HG03025 (cell line): ENCODE measurements at regions not wholly inside any gene's neighbourhood (a gene's known extent, or its start where the extent isn't known, plus 50 kb on each side); places are given as distances from the start of the nearest gene placed in this dataset.
"Not testable (repeated sequence)": the region's sequence is repeated elsewhere in the genome, so short reads cannot be mapped to it uniquely, and the experiment has no call there.

Experiments used
- ATAC-seq: cut with Tn5 transposase; IDR thresholded peaks from one replicate; pipeline ENCODE4 v1.9.1; 2021; ENCODE audit warnings: mild to moderate bottlenecking, moderate library complexity; ENCODE audit not compliant: unreplicated experiment, low FRiP score

DNA sequence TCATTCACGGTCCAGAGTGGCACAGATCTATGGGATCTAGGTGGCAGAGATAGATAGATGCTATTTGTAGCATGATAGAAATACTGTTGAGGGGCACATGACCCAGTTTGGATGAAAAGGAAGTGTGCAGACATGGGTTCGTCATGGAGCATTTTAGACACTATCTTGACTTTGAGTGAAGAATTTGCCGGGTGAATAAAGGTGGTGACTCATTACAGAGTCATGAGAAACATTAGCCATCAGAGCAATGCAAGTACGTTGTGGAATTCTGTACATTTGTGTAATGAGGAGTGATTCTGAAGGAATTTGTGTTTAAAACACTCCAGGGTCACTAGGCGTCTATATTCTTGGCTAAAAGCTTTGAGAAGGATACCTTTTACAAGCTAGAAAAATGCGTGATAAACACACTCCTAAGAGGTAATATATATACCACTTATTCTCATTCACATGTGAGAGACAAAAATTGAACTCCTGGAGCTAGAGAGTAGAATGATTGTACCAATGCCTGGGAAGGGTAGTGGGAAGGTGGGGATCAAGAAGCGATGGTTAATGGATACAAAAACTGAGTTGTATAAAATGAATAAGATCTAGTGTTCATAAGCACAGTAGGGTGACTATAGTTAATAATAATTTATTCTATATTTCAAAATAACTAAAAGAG, 593.7 kb upstream of the LUZP2 start:
- ATAC-seq, result no peak

DNA sequence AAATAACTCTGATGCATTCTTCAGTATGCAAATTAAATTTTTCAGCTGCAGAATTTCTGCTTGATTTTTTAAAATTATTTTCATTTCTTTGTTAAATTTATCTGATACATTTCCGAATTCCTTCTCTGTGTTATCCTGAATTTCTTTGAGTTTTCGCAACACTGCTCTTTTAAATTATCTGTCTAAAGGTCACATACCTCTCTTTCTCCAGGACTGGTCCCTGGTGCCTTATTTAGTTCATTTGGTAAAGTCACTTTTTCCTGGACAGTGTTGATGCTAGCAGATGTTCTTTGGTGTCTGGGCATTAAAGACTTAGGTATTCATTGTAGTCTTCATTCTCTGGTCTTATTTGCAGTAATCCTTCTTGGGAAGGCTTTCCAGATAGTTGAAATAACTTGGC, 577.4 kb upstream of the LUZP2 start:
- ATAC-seq, result no peak

DNA sequence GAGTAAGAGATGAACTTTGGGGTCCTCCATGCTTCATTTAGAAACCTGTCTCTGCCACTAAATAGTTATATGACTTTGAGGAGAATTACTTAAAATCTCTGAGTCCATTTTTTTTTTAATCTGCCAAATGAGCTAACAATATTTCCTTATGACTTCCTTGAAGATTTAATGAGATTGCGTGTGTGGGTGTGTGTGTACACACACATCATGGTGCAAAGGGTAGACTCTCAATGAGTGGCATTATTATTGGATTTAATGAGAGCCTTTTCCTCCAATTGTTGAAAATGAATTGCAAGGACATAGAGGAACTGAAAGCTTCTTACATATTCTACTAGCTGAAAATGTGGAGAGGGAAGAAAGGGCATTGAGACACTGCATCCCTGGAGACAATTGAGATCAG, 573.5 kb upstream of the LUZP2 start:
- ATAC-seq, result no peak

DNA sequence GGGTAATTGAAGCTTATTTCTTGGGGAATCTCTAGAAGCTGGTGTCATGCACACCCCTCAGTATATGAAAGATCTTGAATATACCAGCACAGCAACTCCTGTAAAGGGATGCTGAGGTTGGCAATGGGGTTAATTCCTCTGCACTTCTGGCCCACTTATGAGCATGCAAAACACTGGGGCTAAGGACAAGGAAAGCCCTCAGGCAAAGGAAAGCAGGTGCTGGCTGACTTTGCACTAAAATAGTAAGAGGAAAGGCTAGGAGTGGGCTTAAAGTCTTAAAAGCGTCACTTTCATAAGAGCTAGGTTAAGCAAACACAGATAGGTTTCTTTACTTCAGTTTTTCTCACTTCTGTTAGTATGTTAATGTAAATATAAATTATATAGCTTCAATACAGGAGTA, 572.6 kb upstream of the LUZP2 start:
- no peak for ATAC-seq

DNA sequence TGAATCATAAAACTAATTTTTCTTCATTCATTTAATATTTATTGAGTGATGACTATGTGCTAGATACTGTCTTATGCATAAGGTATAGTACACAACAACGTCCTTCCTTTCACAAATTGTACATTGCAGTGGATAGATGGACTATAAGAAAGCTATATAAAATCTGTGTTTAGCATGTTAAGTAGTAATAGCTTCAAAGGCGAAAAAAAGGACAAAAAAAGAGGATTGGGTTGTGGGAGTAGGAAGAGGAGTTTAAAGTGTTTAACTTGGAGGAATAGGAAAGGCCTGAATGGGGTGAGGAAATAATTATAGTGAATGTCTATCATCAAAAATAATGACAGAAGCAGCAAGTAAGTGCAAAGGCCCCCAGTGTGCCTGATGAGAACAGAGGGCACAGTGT, 565.4 kb upstream of the LUZP2 start:
- no peak for ATAC-seq

- ATAC-seq, result no peak
These were observed 564.4 kb upstream of the LUZP2 start for GRCh38 chr11:23932485-23932898.

- no peak for ATAC-seq
These were observed 563.1 kb upstream of the LUZP2 start for GRCh38 chr11:23933721-23934120.

GRCh38 chr11:23934671-23935270, 562.1 kb upstream of the LUZP2 start:
- not testable (repeated sequence) for ATAC-seq

GRCh38 chr11:23942117-23942815, 554.6 kb upstream of the LUZP2 start:
- not testable (repeated sequence) for ATAC-seq

GRCh38 chr11:23944923-23945322, 551.9 kb upstream of the LUZP2 start:
- no peak for ATAC-seq

DNA sequence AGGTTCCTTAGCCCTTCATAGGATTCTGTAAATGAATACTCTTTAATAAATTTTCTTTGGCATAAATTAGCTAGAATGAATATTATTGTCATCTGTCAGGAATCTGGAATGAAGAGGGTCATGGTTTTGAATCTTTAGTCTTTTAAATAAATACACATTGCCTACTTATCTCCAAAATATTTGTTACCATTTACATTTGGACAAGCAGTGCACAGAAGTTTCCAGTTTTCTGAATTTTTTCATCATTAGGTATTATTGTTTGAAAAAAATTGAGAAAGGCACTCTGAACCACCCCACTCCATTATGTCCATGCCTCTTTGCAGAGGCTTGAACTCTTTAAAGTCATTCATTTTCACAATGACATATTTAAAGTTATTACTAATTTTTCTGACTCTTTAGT, 549.0 kb upstream of the LUZP2 start:
- ATAC-seq, result no peak

GRCh38 chr11:23948851-23949250, 548.0 kb upstream of the LUZP2 start:
- no peak for ATAC-seq

GRCh38 chr11:23953951-23954710, 542.7 kb upstream of the LUZP2 start:
- ATAC-seq, result no peak

- ATAC-seq, result no peak
These were observed 542.1 kb upstream of the LUZP2 start for GRCh38 chr11:23954730-23955129.

DNA sequence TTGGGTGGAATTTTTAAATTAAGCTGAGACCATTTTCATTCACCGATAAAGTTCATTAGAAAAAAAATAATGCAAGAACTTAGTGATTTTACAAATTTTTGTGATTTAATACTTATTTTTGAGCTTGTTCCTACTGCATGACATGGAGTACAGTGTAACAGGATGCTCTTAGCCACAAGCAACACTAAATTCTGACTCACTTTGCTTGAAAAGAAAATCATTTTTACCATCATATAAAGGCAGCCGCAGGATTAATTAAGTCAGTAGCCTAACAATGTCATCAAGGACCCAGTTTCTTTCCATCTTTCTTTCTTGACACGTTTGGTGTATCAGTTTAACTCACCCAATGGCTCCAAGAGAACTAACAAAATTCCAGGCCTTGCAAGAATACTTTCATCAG, 540.3 kb upstream of the LUZP2 start:
- ATAC-seq, result no peak

DNA sequence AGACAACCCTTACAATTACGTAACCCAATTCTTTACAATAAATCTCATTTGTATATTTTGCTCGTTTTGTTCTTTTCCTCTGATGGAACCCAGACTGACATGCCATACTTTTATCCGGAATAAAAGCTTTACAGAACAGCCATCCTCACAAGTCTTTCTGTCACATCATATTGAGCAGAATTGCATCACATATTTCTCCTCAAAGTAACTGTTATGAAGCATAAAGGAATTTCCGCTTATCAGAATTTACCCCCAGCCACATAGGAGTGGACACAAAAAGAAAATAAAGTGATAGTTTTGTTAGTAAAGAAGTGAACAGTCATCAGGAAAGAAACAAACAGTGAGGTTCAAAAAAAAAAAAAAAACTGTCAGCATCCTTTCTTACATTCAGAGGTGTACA, 539.5 kb upstream of the LUZP2 start:
- ATAC-seq, result no peak

DNA sequence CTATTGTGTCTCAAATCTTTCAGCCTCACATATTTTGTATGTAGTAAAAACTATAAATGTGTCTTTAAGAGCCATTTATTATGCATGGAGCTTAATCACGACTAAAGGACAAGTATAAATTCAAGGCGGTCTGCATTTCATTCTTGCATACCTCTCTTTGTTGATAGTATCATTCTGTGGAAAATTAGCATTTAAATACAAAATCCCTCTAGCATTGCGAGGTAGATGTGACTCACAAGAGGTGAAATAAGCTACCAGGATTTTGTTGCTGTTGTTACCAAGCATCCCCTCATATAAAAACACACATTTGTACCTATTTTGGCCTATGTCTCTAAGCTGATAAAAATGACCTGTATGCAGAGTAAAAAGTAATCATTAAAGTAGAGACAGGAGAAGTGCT, 537.4 kb upstream of the LUZP2 start:
- ATAC-seq, result no peak

DNA sequence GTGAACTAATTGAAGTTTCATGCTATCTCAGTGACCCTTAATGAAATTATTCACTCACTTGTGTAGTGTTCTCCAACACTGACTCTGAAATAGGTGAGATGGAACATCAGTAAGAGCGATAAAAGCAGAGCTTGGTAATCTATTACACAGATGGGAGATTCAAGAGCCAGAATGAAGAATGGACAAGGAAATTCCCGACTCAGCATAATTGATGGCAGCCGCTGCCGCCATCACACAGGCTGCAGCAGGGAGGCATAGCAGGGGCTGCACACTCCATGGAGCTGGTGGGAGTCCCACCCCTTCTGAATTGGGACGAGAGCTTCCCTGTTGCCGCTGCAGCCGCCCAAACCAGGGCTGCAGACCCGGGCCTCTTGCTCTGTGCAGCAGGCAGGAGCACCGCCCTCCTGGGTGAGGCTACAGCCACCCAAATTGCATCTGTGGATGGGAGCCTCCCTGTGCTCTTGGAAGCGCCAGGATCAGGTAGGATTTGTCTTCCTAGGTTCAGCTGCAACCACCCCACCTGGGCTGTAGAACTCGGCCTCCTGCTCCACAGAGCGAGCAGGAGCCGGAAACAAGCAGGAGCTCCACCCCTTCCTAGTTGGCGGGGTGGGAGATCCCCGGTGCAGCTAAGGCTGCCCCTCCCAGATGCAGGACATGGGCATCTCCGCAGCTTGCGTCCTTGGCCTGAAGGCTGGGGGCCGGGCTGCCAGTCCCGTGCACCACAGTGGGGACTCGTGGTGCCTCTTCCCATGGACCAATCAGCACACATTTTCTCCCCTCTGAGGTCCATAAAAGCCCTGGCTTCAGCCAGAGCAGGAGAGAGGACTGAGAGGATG, 535.1 kb upstream of the LUZP2 start:
- no peak for ATAC-seq

DNA sequence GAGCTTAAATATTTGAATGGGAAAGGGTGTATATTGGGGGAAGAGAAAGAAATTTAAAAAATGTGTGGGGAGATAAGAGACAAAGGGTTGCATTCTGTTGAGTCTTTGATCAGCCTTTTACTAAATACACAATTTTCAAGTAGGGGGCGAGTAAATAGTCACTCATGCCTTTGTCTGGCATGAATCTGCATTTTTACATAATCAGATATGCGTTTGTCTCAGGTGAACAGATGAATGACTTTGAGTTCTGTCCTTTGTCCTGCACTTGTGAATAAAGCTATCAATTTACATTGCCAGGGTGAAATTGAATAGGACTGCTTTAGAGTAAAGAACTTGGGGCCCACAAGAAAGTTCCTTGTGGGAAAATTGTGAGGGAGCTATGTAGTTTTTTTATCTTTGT, 523.6 kb upstream of the LUZP2 start:
- ATAC-seq, result no peak

GRCh38 chr11:23974051-23974450, 522.8 kb upstream of the LUZP2 start:
- ATAC-seq, result no peak
